AG04450 (cell line): ENCODE measurements at regions not wholly inside any gene's neighbourhood (a gene's known extent, or its start where the extent isn't known, plus 50 kb on each side); places are given as distances from the start of the nearest gene placed in this dataset.

Experiments
- CTCF ChIA-PET: fragments of 300-600, 350-600 bp; formaldehyde crosslinking; extraction: SDS; loops from one replicate; lab custom pipeline; 2022; ENCODE audit warnings: antibody characterized with exemption, inconsistent platforms; lab: Charles Lee
- POLR2A ChIA-PET: fragments of 350-600 bp; formaldehyde crosslinking; extraction: SDS; loops from one replicate; lab custom pipeline; 2021; ENCODE audit warnings: antibody characterized with exemption, inconsistent platforms; lab: Yijun Ruan, JAX
- DNase-seq: peaks from one replicate; pipeline ENCODE4 v3.0.0-alpha.2; 2011; ENCODE audit warnings: low read depth, low spot score
- H3K27ac ChIP-seq: one replicate; pipeline ENCODE4 v1.5.1; 2012; ENCODE audit warnings: low read depth, low read length, control low read depth
- H3K27me3 ChIP-seq: one replicate; pipeline ENCODE4 v1.6.0; 2012; ENCODE audit warnings: low read length; ENCODE audit not compliant: control insufficient read depth, insufficient read depth
- H3K4me3 ChIP-seq: 2 replicates; pipeline ENCODE4 v1.5.1; 2011; ENCODE audit warnings: mild to moderate bottlenecking, low read depth, low read length, control low read depth
- H3K9me3 ChIP-seq: 2 replicates; pipeline ENCODE4 v1.5.1; 2012; ENCODE audit warnings: low read length; ENCODE audit not compliant: control insufficient read depth, insufficient read depth
- CTCF ChIP-seq: IDR thresholded peaks from 2 replicates; pipeline ENCODE4 v1.5.1; 2011; ENCODE audit warnings: low read depth, low read length, control low read depth, inconsistent platforms

- Histone ChIP-seq H3K27ac (no peak overlapping the region), H3K9me3 (no peaks in the 10 kb centered on the region), H3K27me3 (no peaks in the 10 kb centered on the region), H3K4me3 (no peak overlapping the region)
- TF ChIP-seq CTCF, result no peak
- POLR2A ChIA-PET, result no interaction called here
- CTCF ChIA-PET, result no interaction called here
- no peak for DNase-seq
These were observed 286.2 kb downstream of the GASK1B start for GRCh38 chr4:157886645-157887044.

- Histone ChIP-seq H3K4me3 (no peak overlapping the region), H3K9me3 (no peaks in the 10 kb centered on the region), H3K27me3 (no peaks in the 10 kb centered on the region), H3K27ac (no peak overlapping the region)
- ChIA-PET CTCF (no interaction called here), POLR2A (no interaction called here)
- no peak for TF ChIP-seq CTCF
- DNase-seq, result no peak
These were observed 287.0 kb downstream of the GASK1B start for GRCh38 chr4:157885811-157886210.

- TF ChIP-seq CTCF, result no peak
- no peak for DNase-seq
- H3K27me3 ChIP-seq, result no peaks in the 10 kb centered on the region
- no peak overlapping the region for H3K4me3 ChIP-seq
- H3K27ac ChIP-seq, result no peak overlapping the region
- ChIA-PET POLR2A (no interaction called here), CTCF (no interaction called here)
- no peaks in the 10 kb centered on the region for H3K9me3 ChIP-seq
These were observed 289.9 kb downstream of the GASK1B start for GRCh38 chr4:157882901-157883300.

- Histone ChIP-seq H3K9me3 (no peaks in the 10 kb centered on the region), H3K27me3 (no peaks in the 10 kb centered on the region), H3K4me3 (no peak overlapping the region), H3K27ac (no peak overlapping the region)
- CTCF ChIA-PET, result no interaction called here
- no peak for DNase-seq
- TF ChIP-seq CTCF, result no peak
- POLR2A ChIA-PET, result no interaction called here
These were observed 292.1 kb downstream of the GASK1B start for GRCh38 chr4:157880761-157881160.

- POLR2A ChIA-PET, result no interaction called here
- Histone ChIP-seq H3K27me3 (no peaks in the 10 kb centered on the region), H3K27ac (no peak overlapping the region), H3K4me3 (no peak overlapping the region), H3K9me3 (no peaks in the 10 kb centered on the region)
- no peak for TF ChIP-seq CTCF
- CTCF ChIA-PET, result no interaction called here
- no peak for DNase-seq
These were observed 318.0 kb downstream of the GASK1B start for GRCh38 chr4:157854819-157855218.
